Progenitor cell of endocrine pancreas (in vitro differentiated cells): ENCODE measurements at regions not wholly inside any gene's neighbourhood (a gene's known extent, or its start where the extent isn't known, plus 50 kb on each side); places are given as distances from the start of the nearest gene placed in this dataset.
"Not testable (repeated sequence)": the region's sequence is repeated elsewhere in the genome, so short reads cannot be mapped to it uniquely, and the experiment has no call there.

Source experiments
- DNase-seq: peaks from one replicate; pipeline ENCODE4 v3.0.0; 2021; ENCODE audit warnings: low spot score; ENCODE audit not compliant: unreplicated experiment
- H3K27ac Mint-ChIP-seq: 2 replicates; pipeline ENCODE4 v1.8.0; 2021; ENCODE audit warnings: mild to moderate bottlenecking, moderate library complexity, mixed read lengths
- H3K27me3 Mint-ChIP-seq: 2 replicates; pipeline ENCODE4 v1.8.0; 2021; ENCODE audit warnings: mixed read lengths
- H3K36me3 Mint-ChIP-seq: 2 replicates; pipeline ENCODE4 v1.8.0; 2022; ENCODE audit warnings: mixed read lengths; ENCODE audit not compliant: insufficient read depth
- H3K4me1 Mint-ChIP-seq: 2 replicates; pipeline ENCODE4 v1.8.0; 2021; ENCODE audit warnings: low read depth, mixed read lengths
- H3K4me3 Mint-ChIP-seq: 2 replicates; pipeline ENCODE4 v1.8.0; 2021; ENCODE audit warnings: low read depth, mild to moderate bottlenecking, moderate library complexity, mixed read lengths
- H3K9me3 Mint-ChIP-seq: 2 replicates; pipeline ENCODE4 v1.8.0; 2021; ENCODE audit warnings: low read depth, mixed read lengths
- TF ChIP-seq, protein P1 (sequence below): fragments of 200-600 bp; sonication (generic); IDR thresholded peaks from one replicate; pipeline ENCODE4 v1.5.0; 2021; ENCODE audit warnings: antibody characterized with exemption, mild to moderate bottlenecking; ENCODE audit not compliant: unreplicated experiment

DNA sequence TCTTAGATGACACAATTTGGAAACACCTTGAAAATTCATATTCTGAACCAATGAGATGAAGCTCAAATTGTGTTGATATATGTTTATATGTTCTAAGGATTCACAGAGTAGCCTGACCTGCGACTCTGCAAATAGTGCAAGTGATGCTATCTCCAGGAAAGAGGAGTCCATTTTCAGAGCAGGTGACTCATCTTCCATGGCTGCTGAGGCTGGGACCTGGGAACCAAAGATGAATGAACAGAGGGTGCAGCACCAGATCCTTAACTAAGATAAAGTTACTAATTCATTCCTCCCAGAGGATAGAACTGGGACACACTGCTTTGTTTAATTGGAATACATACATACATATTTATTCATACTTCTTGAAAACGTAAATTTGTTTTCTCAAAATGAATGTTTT is 240.6 kb upstream of the SEMA3C start:
- Mint-ChIP-seq H3K27me3 (no peaks in the 10 kb centered on the region), H3K36me3 (peaks cover 8% of the 10 kb centered on the region), H3K9me3 (peaks cover 11% of the 10 kb centered on the region), H3K4me1 (peaks cover 44% of the 10 kb centered on the region), H3K27ac (no peak overlapping the region), H3K4me3 (no peak overlapping the region)
- TF ChIP-seq, protein P1, sequence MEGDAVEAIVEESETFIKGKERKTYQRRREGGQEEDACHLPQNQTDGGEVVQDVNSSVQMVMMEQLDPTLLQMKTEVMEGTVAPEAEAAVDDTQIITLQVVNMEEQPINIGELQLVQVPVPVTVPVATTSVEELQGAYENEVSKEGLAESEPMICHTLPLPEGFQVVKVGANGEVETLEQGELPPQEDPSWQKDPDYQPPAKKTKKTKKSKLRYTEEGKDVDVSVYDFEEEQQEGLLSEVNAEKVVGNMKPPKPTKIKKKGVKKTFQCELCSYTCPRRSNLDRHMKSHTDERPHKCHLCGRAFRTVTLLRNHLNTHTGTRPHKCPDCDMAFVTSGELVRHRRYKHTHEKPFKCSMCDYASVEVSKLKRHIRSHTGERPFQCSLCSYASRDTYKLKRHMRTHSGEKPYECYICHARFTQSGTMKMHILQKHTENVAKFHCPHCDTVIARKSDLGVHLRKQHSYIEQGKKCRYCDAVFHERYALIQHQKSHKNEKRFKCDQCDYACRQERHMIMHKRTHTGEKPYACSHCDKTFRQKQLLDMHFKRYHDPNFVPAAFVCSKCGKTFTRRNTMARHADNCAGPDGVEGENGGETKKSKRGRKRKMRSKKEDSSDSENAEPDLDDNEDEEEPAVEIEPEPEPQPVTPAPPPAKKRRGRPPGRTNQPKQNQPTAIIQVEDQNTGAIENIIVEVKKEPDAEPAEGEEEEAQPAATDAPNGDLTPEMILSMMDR: no peak
- no peak for DNase-seq

DNA sequence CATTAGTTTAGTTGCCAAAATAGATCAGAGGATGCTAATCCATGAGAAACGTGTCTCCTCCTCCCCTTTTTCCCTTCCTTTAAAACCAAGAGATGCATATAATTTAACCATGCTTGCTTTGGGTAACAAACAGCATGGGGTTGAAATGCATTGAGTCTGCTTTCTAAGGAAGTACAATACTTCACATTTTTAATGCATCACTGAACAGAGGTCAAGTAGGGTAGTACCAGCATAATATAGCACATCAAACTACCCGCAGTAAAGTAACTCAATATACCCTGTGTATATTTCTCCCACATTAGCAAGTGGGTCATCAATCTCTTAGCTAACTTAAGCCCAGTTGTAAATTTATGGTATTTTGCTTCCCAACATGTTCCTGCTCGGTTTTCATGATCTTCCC is 239.3 kb upstream of the SEMA3C start:
- Mint-ChIP-seq H3K9me3 (peaks cover 11% of the 10 kb centered on the region), H3K4me1 (peaks cover 48% of the 10 kb centered on the region), H3K27ac (peak overlapping the region; percentile 20), H3K4me3 (no peak overlapping the region), H3K36me3 (peaks cover 7% of the 10 kb centered on the region), H3K27me3 (no peaks in the 10 kb centered on the region)
- DNase-seq: no peak
- TF ChIP-seq, protein P1: no peak

DNA sequence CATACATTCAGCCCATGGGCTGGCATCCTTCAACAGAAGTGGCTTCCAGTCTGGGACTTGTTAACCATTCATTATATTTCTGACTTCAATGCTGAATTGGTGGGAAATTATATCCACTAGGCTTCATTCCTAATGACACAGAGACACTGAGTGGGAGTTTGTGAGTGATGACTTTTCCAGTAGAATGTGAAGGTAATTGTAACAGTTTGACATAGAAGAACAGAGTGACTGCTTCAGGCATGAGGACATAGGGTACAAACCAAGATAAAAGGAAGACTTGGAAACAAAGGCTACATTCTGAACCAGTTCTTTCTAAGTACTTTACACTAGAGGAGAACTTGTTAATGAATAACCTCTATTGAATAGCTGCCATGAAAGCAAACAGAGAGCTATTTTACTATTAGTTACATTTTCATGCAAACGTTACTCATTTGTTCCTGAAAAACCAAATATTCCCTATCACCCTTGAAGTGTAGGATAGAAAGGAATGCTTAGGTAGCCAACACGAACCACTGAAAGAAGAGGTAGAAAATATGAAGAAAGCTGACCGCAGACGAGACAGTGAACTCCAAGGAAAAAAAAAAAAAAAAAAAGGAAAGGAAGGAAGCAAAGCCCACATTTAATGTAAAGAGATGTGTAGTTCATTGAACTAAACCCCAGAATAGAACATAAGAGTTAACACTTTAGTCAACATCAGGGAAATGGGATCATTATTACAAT is 237.0 kb upstream of the SEMA3C start:
- Mint-ChIP-seq H3K4me1 (peaks cover 57% of the 10 kb centered on the region), H3K36me3 (peaks cover 1% of the 10 kb centered on the region), H3K4me3 (peak overlapping the region; percentile 56), H3K9me3 (no peaks in the 10 kb centered on the region), H3K27me3 (no peaks in the 10 kb centered on the region), H3K27ac (peak overlapping the region; percentile 95)
- TF ChIP-seq, protein P1: no peak
- no peak for DNase-seq

DNA sequence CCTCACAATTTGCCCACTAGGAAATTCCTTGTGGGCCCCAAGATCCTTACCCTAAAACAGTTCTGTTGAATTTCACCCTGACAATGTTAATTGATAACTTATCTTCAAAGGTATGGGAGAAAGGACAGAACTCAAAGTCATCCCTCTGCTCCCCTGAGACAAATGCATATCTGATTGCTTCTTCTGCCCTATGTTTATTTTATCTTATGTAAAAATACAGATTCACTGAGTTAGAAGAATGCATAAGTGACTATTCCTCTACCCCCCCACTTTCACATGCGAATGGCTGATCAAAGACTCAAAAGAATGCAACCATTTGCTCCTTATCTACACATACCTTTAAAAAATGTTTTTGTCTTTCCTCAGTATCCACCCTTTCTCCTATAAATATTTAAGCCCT is 235.7 kb upstream of the SEMA3C start:
- TF ChIP-seq, protein P1: no peak
- H3K4me3 Mint-ChIP-seq: no peak overlapping the region
- peak overlapping the region; percentile 75 for H3K27ac Mint-ChIP-seq
- H3K27me3 Mint-ChIP-seq: no peaks in the 10 kb centered on the region
- no peaks in the 10 kb centered on the region for H3K9me3 Mint-ChIP-seq
- peaks cover 58% of the 10 kb centered on the region for H3K4me1 Mint-ChIP-seq
- no peak for DNase-seq
- H3K36me3 Mint-ChIP-seq: peaks cover 1% of the 10 kb centered on the region

DNA sequence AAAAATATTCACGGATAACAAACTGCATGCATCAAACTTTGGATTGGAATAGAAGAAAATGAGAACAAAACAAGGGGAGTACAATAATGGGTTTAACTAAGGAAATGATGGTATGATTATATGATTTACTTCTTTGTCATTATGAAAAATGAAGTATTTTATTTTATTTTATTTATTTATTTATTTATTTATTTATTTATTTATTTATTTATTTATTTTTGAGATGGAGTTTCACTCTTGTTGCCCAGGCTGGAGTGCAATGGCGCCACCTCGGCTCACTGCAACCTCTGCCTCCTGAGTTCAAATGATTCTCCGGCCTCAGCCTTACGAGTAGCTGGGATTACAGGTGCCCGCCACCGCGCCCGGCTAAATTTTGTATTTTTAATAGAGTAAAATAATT is 234.1 kb upstream of the SEMA3C start:
- H3K27ac Mint-ChIP-seq, H3K4me3 Mint-ChIP-seq, DNase-seq, H3K27me3 Mint-ChIP-seq, H3K36me3 Mint-ChIP-seq: not testable (repeated sequence)
- peaks cover 14% of the 10 kb centered on the region for H3K9me3 Mint-ChIP-seq
- H3K4me1 Mint-ChIP-seq: peaks cover 49% of the 10 kb centered on the region

DNA sequence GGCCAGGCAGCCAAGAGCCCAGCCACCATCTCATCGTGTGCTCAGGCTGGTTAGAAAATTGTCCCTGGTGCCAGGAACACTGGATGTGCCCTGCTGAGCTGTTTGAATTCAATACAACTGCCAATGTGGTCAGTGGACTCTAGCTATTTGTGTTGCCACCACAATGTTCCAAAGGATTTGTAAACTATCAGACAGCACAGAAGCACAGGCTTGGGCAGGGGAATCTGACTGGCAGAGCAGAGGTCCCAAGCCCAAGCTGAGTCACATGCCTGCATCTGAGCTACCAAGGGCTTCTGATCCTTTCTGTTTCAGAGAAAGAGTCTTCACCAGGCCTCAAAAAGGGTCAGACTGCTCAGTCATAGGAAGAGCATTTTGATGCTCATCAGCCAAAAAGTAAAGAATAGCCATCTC is 232.1 kb upstream of the SEMA3C start:
- DNase-seq: no peak
- H3K4me1 Mint-ChIP-seq: peaks cover 34% of the 10 kb centered on the region
- H3K27ac Mint-ChIP-seq: no peak overlapping the region
- peaks cover 2% of the 10 kb centered on the region for H3K36me3 Mint-ChIP-seq
- H3K4me3 Mint-ChIP-seq: no peak overlapping the region
- TF ChIP-seq, protein P1: no peak
- no peaks in the 10 kb centered on the region for H3K27me3 Mint-ChIP-seq
- H3K9me3 Mint-ChIP-seq: peaks cover 21% of the 10 kb centered on the region
